Loucy (cell line): ENCODE measurements at regions not wholly inside any gene's neighbourhood (a gene's known extent, or its start where the extent isn't known, plus 50 kb on each side); places are given as distances from the start of the nearest gene placed in this dataset.

Experiments
- EZH2phosphoT487 ChIP-seq: fragments of 200-600 bp; IDR thresholded peaks from 2 replicates; pipeline ENCODE4 v1.6.1; 2018; ENCODE audit warnings: antibody characterized with exemption, mild to moderate bottlenecking, moderate library complexity, borderline replicate concordance
- TF ChIP-seq, protein P1 (sequence below): fragments of 200-600 bp; sonication (generic); conservative IDR thresholded peaks from 2 replicates; pipeline ENCODE4 v1.5.1; 2014; ENCODE audit warnings: mild to moderate bottlenecking, antibody characterized with exemption, low read length

DNA sequence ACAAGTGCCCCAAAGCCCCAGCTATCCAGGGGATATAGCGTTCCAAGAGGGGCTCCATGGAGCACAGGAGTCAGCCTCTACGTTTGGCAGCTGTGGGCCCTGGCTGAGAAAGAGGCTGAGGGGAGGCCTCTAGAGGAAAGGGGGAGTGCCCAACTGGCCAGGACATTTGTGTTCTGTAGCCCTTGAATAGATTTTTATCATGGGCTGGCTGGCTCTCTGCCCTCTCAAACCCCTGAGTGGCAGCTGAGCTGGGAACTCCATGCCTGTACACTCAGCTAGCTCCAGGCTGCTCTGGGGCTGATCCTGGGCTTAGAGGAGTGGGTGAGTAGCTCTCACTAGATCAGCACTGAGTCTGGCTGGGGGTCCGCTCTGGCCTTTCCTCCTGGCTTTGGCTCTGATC, 285.0 kb downstream of the ZSWIM6 start:
- TF ChIP-seq, protein P1, sequence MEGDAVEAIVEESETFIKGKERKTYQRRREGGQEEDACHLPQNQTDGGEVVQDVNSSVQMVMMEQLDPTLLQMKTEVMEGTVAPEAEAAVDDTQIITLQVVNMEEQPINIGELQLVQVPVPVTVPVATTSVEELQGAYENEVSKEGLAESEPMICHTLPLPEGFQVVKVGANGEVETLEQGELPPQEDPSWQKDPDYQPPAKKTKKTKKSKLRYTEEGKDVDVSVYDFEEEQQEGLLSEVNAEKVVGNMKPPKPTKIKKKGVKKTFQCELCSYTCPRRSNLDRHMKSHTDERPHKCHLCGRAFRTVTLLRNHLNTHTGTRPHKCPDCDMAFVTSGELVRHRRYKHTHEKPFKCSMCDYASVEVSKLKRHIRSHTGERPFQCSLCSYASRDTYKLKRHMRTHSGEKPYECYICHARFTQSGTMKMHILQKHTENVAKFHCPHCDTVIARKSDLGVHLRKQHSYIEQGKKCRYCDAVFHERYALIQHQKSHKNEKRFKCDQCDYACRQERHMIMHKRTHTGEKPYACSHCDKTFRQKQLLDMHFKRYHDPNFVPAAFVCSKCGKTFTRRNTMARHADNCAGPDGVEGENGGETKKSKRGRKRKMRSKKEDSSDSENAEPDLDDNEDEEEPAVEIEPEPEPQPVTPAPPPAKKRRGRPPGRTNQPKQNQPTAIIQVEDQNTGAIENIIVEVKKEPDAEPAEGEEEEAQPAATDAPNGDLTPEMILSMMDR, result no peak
- TF ChIP-seq EZH2phosphoT487, result no peak
